ENCODE measurements at regions not wholly inside any gene's neighbourhood (a gene's known extent, or its start where the extent isn't known, plus 50 kb on each side); places are given as distances from the start of the nearest gene placed in this dataset.

GRCh38 chr6:156510242-156510641 is 266.9 kb upstream of the ARID1B start:
- DNase-seq, result no peak

DNA sequence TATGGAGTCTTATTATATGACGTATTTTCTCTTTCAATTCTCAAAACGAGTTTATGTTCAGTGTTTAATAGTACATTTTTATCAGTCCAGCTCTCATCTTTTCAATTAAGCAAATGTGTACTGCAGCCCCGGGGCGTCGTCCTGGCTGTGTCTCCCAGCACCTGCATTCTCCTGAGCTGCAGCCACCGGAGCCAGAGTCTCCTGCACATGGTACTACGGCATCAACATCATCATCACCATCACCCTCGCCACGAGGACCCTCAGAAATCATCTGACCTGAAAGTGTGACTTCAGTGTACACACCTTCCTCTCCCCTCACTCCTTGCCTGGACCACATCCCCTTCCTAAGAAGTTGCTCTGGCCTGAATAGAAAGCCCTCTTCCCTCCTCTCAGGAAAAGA is 267.7 kb upstream of the ARID1B start:
- DNase-seq, result no peak

GRCh38 chr6:156508923-156509322 is 268.3 kb upstream of the ARID1B start:
- DNase-seq, result no peak

GRCh38 chr6:156508126-156508525 is 269.1 kb upstream of the ARID1B start:
- no peak for DNase-seq

DNA sequence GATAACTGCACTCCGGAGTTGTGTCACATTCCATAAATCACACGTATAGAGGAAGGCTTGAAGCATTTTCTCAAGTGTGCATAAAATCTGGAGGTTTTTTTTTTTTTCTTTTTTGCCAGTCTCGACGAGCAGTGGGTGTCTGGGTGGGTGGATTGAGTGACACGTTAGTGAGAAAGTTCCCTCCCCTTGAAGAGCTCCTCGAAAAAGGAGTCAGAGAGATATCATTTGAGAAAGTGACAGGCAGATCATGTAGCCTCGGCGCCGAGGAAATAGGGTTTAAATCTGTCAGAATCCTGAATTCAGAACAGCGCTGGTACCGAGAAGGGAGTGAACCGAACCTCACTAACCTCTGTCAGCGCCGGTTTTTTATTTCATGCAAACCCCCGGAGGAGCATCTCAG is 269.5 kb upstream of the ARID1B start:
- DNase-seq, result no peak

DNA sequence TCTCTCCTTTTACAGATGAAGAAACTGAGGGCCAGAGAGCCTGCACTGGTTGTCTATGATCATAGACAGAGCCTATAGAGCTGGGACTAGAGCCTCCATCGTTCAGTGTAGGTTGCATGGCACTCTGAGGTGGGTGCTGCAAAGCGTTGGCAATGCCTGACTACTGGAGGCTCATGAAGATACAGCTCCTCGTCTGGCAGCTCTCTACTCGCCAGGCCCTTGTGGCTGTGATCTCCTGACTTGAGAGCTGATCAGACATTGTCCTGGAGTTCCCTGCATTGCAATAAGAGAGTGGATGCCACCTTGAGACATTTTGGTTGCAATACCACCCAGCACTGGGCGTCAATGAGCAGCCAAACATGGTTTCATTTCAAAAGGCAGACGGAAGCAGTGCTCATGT is 270.1 kb upstream of the ARID1B start:
- no peak for DNase-seq

DNA sequence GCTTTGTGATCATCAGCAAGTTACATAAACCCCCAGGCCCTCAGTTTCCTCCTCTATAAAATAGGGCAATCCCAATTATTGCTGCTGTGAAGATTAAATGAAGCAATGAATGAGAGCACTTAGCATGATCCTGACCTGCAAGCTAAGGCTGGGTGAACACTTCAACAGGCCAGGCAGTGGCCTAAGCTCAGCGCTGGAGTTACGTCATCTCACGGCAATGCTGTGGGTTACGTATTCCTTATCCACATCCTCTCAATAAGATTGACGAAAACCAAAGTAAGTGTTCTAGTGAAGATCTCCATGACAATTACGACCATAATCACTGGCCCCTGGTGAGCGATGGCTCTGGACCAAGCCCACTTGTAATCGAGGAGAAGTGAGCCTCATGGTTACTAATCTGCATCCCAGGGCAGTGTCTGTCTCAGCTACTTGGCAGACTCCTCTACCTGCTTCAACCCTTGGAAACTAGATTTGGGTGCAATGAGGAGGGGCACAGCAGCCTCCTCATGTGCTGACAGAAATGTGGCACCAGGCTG is 274.1 kb upstream of the ARID1B start:
- DNase-seq, result no peak

DNA sequence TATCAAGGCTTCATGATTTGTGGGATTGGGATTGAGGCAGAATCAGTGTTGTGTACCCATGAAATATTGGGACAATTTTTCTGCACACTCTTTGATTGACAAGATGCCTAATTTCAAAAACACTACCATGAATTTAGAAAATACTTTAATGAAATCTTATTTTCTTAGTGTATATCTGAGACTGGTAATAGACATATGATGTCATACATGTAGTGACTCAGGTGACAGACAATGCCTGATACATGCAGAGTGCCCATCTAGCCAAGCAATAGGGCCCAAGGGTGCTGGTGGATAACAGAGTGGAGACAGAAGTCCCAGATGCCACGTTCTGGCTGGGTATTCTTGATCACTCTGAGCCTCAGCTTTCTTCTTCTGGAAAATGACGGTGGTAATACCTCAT is 279.6 kb upstream of the ARID1B start:
- no peak for DNase-seq

DNA sequence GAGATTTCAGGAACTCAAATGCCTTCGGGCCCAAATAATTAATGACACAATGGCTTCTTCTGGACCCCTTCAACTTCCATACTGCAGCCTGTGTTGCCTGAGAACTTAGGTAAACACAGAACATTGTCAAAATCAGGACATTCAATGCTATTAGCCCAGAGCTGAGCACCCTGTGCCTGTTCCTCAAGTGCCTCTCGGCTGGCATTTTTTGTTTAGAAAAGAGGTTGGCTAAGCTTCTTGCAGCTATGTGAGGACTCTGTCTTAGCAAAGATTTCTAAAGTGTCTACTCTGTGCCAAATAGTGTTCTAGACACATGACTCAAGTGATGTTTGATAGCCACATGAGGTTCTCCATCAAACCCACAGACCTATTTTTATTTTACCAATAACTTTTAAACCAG is 289.3 kb upstream of the ARID1B start:
- no peak for DNase-seq

- DNase-seq, result no peak
Measured at GRCh38 chr6:156485150-156485549, 292.0 kb upstream of the ARID1B start.

DNA sequence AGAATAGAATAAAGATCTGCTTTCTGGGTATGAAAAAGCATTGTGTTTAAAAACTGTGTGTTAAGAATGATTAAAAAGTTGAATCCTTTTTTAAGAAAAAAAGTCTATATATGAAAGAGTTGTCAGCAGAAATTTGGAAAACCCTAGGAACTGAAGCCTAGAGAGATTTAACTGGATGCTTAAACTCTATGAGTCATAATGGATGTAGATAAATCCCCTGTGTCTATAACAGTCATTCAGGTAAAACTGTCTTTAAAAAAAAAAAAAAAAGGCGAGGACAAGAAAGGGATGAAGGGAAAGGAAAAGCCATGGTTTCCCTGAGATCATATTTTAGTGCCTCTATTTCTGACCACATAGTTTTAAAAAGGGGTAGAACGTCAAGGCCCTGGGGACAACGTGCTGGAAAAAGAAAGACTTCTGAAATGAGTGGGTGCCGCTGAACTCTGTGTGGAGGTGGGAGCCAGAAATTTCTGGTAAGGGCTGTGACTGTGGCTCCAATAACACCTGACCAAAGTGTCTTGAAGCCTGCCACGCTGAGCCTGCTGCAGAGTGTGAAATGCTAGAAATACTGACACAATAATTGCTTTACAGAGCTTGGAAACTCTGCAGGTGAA is 302.6 kb upstream of the ARID1B start:
- no peak for DNase-seq

- no peak for DNase-seq
Measured at GRCh38 chr6:156471000-156471399, 306.2 kb upstream of the ARID1B start.

GRCh38 chr6:156464100-156464878 is 312.9 kb upstream of the ARID1B start:
- DNase-seq, result no peak

DNA sequence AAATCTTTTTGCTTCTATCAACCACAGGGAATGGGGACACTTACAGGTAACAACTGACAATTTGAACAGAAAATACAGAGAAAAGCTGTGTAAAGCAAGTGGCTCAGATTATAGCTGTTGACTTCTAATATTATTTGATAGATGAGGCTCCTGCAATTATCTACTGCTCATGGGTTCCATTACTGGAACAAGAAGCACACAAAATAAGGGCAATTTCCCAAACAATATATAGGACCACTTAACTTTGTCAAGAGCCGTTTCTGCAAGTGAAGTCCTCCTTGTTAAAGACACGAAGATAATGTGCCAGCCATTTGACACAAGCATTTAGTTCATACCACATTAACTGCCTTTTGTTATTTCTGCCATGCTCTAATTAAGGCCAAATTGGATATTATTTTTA is 315.5 kb upstream of the ARID1B start:
- no peak for DNase-seq

DNA sequence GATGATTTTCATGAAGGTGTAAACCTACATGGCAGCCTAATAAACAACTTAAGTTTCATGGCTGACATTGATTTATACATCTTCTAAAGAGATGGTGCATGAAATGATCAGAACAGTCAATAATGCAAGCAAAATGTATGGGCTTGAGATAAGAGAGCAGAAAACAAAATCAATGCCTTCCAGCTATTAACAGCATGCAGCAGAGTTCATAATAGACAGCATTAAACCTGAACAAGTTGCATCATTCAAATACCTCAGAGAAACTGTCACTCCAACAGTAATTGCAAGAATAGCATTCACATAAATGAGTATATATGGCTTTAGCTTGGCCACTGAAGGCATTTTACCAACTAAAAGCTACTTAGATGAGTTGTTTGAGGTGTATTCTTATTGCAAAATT is 319.6 kb upstream of the ARID1B start:
- DNase-seq, result no peak

GRCh38 chr6:156455847-156456246 is 321.3 kb upstream of the ARID1B start:
- no peak for DNase-seq

DNA sequence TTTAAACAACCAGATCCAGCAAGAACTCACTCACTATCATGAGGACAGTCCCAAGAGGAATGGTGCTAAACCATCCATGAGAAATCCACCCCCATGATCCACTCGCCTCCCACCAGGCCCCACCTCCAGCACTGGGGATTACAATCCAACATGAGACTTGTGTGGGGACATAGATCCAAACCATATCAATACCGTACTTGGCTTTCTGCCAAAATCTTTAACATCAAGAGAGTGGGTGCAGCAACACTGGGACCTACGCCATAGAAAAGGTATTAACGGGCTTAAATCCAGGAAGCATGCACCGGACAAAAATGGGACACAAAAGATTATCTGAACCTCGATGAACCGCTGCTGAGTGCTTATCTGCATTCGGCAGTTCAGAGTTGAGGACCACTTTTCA is 322.3 kb upstream of the ARID1B start:
- DNase-seq, result no peak

GRCh38 chr6:156451726-156452125 is 325.5 kb upstream of the ARID1B start:
- no peak for DNase-seq

DNA sequence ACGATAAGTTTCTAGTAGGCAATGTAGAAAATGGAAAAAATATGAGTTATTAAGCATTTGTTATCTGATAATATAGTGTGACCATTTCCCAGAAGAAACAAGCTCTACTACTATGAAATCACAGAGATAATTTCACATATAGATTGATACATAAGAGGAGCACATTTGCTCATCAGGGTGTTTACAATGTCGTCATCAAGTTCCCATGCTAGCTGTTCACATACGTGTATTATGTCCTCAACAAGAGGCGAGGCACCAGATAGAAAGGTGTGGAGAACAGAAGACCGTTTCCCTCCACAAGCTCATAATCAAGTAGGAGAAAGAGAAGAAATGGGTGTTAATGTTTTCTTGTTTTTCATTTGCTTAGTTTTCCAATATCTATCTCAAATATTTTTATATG is 326.1 kb upstream of the ARID1B start:
- DNase-seq, result no peak

DNA sequence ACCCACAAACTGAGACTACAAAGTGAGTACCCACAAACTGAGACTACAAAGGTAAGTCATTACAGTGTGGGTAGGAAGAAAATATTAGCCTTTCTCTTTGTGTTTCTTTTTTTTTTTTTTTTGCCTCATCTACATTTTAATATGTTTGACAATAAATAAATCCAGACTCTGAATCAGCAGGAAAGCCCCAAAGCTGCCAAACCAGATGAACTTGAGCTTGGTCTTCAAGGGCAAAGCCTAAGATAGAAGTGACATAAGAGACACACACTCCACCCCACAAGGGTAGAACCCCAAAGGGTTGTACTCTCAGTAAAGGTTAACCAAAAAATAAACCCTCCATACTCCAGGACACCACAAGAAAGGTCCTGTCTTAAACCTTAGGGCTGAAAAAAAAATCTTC is 326.8 kb upstream of the ARID1B start:
- no peak for DNase-seq

DNA sequence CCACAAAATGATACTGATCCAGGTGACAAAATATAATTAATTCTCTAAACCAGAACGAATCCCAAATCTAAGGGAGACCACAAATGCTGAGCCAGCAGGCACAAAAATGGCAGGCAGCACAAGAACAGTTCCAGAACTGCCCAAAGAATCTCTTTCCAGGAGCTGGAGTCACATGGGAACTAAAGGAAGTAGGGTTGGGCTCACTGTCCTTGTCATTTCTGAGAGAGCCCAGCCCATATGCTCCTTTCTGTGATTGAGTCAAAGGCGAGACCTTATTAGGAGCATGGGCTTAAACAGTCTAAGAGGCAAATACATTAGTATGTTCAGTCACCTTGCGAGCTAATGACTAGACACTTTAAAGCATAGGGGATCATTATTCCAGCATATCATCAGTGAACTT is 327.6 kb upstream of the ARID1B start:
- no peak for DNase-seq

GRCh38 chr6:156449128-156449527 is 328.1 kb upstream of the ARID1B start:
- no peak for DNase-seq

GRCh38 chr6:156448579-156448978 is 328.6 kb upstream of the ARID1B start:
- DNase-seq, result no peak

- DNase-seq, result no peak
Measured at GRCh38 chr6:156440688-156441087, 336.5 kb upstream of the ARID1B start.
